Testis (tissue), 2 donors: ENCODE measurements at regions not wholly inside any gene's neighbourhood (a gene's known extent, or its start where the extent isn't known, plus 50 kb on each side); places are given as distances from the start of the nearest gene placed in this dataset.
"Not testable (repeated sequence)": the region's sequence is repeated elsewhere in the genome, so short reads cannot be mapped to it uniquely, and the experiment has no call there.

ENCODE experiments used
- DNase-seq: peaks from one replicate; pipeline ENCODE4 v3.0.0-alpha.2; 2019
- H3K27ac ChIP-seq, 2 donors: fragments of 200-600 bp; sonication (generic); one replicate each; pipeline ENCODE4 v1.5.1; 2019
- H3K27me3 ChIP-seq: fragments of 200-600 bp; sonication (generic); one replicate; pipeline ENCODE4 v1.5.1; 2019
- H3K36me3 ChIP-seq: fragments of 200-600 bp; sonication (generic); one replicate; pipeline ENCODE4 v1.5.1; 2017; ENCODE audit warnings: low read depth; ENCODE audit errors: missing control alignments
- H3K4me1 ChIP-seq: fragments of 200-600 bp; sonication (generic); one replicate; pipeline ENCODE4 v1.5.1; 2019
- H3K4me3 ChIP-seq, 2 donors: fragments of 200-600 bp; sonication (generic); one replicate each; pipeline ENCODE4 v1.5.1; 2017 to 2019
- H3K9me3 ChIP-seq: fragments of 200-600 bp; sonication (generic); one replicate; pipeline ENCODE4 v1.5.1; 2017
- POLR2A ChIP-seq: fragments of 450-650 bp; IDR thresholded peaks from one replicate; pipeline ENCODE4 v1.6.1; 2017; ENCODE audit warnings: antibody characterized with exemption, mild to moderate bottlenecking, moderate library complexity
- WGBS, 2 donors: methylation state at CpG; one replicate each; pipeline ENCODE4 v1.1.5; 2018; 5-methylcytosine and 5-hydroxymethylcytosine counted together
- intact Hi-C: fragments of 100-400 bp; cut with DNase I; formaldehyde crosslinking; loops from one replicate; pipeline ENCODE4 v1.15.1; 2023; ENCODE audit warnings: low total_unique reads
- TF ChIP-seq, protein P1 (sequence below), 3 experiments: fragments of 450-650 bp in 2 of 3; fragments of 200-600 bp in 1 of 3; sonication (generic) in 1 of 3; IDR thresholded peaks; one replicate each; pipeline ENCODE4 v1.5.1; 2016 to 2019; ENCODE audit warnings: antibody characterized with exemption in 3 of 3, mild to moderate bottlenecking in 2 of 3, moderate library complexity in 1 of 3

DNA sequence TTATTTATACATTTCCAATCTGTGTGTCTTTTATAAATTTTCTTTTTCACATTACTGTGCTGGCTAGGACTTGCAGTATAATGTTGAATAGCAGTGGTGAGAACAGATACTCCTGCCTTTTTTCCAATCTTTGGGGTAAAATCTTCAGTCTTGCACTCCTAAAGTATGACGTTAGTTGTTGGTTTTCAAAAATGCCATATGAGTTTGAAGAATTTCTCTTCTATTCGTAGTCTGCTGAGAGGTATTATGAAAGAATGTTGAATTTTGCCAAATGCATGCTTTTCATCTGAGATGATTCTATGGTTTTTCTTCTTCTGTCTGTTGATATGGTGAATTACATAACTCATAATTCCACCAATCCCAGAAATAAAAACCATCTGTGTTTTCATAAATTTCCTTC is 335.3 kb upstream of the CHST9 start:
- Histone ChIP-seq H3K9me3 (no peaks in the 10 kb centered on the region), H3K27ac (no peak overlapping the region), H3K4me1 (no peaks in the 10 kb centered on the region), H3K36me3 (no peaks in the 10 kb centered on the region), H3K27me3 (no peaks in the 10 kb centered on the region), H3K4me3 (no peak overlapping the region)
- DNase-seq, result no peak
- WGBS, 2 donors, result 79 to 88% methylated on average over 2 of the region's 2 CpGs
- TF ChIP-seq, protein P1, sequence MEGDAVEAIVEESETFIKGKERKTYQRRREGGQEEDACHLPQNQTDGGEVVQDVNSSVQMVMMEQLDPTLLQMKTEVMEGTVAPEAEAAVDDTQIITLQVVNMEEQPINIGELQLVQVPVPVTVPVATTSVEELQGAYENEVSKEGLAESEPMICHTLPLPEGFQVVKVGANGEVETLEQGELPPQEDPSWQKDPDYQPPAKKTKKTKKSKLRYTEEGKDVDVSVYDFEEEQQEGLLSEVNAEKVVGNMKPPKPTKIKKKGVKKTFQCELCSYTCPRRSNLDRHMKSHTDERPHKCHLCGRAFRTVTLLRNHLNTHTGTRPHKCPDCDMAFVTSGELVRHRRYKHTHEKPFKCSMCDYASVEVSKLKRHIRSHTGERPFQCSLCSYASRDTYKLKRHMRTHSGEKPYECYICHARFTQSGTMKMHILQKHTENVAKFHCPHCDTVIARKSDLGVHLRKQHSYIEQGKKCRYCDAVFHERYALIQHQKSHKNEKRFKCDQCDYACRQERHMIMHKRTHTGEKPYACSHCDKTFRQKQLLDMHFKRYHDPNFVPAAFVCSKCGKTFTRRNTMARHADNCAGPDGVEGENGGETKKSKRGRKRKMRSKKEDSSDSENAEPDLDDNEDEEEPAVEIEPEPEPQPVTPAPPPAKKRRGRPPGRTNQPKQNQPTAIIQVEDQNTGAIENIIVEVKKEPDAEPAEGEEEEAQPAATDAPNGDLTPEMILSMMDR (IDR thresholded peaks at IDR 0.05), result no peak
- no peak for TF ChIP-seq POLR2A
- intact Hi-C loops, result no loop called here

DNA sequence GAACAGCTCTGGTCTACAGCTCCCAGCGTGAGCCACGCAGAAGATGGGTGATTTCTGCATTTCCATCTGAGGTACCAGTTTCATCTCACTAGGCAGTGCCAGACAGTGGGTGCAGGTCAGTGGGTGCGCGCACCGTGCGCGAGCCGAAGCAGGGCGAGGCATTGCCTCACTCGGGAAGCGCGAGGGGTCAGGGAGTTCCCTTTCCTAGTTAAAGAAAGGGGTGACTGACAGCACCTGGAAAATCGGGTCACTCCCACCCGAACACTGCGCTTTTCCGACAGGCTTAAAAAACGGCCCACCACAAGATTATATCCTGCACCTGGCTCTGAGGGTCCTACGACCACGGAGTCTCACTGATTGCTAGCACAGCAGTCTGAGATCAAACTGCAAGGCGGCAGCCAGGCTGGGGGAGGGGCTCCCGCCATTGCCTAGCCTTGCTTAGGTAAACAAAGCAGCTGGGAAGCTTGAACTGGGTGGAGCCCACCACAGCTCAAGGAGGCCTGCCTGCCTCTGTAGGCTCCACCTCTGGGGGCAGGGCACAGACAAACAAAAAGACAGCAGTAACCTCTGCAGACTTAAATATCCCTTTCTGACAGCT is 325.0 kb upstream of the CHST9 start:
- H3K36me3 ChIP-seq, DNase-seq, H3K4me3 ChIP-seq, H3K9me3 ChIP-seq, intact Hi-C loops, H3K27ac ChIP-seq, H3K4me1 ChIP-seq, H3K27me3 ChIP-seq: not testable (repeated sequence)
- 73 to 81% methylated on average over 12 to 21 of the region's 21 CpGs for WGBS, 2 donors

DNA sequence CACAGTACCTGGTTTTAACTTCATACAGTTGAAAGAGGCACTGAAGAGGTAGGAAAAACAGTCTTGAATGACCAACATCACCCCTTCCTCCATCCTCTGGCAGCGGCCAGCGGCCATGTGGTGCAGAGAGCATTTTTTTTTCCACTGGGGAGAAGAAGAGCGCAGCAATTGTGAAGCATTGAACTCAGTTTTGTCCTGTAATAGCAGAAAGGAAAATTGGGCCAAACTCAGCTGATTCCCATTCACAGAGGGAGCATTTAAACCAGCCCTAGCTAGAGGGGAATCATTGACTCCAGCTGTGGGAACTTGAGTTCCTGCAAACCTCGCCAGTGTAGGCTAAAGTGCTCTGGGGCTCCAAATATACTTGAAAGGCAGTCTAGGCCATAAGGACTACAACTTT is 316.6 kb upstream of the CHST9 start:
- H3K4me1 ChIP-seq, result no peaks in the 10 kb centered on the region
- no peak for TF ChIP-seq POLR2A
- TF ChIP-seq, protein P1 (IDR thresholded peaks at IDR 0.05), result no peak
- H3K27ac ChIP-seq, result no peak overlapping the region
- intact Hi-C loops, result no loop called here
- H3K9me3 ChIP-seq, result no peaks in the 10 kb centered on the region
- H3K27me3 ChIP-seq, result no peaks in the 10 kb centered on the region
- DNase-seq, result no peak
- H3K36me3 ChIP-seq, result no peaks in the 10 kb centered on the region
- 88 to 92% methylated on average over 4 of the region's 4 CpGs for WGBS, 2 donors
- no peak overlapping the region for H3K4me3 ChIP-seq

DNA sequence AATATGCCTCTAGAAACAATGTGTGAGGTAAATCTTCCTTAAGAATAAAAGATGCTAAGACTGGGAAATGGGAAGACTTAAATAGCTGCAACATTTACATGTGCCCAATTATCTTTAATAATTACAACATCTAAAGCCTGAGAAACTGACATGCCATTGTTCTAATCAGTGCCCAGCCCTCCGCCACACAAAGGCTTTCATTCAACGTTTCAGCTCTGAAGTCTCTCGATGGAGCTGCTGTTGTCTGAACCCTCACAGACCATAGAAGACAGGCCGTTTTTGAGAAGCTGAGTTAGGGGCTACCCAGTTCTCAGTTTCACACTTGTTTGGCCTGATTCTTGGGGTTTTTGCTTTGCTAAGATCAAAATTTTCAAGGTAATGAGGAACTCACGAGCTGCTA is 315.4 kb upstream of the CHST9 start:
- Histone ChIP-seq H3K27ac (no peak overlapping the region), H3K4me3 (no peak overlapping the region), H3K36me3 (no peaks in the 10 kb centered on the region), H3K4me1 (no peaks in the 10 kb centered on the region), H3K9me3 (no peaks in the 10 kb centered on the region), H3K27me3 (no peaks in the 10 kb centered on the region)
- 70 to 75% methylated on average over 5 of the region's 5 CpGs for WGBS, 2 donors
- DNase-seq, result no peak
- intact Hi-C loops, result no loop called here
- no peak for TF ChIP-seq POLR2A
- TF ChIP-seq, protein P1 (IDR thresholded peaks at IDR 0.05), result no peak

DNA sequence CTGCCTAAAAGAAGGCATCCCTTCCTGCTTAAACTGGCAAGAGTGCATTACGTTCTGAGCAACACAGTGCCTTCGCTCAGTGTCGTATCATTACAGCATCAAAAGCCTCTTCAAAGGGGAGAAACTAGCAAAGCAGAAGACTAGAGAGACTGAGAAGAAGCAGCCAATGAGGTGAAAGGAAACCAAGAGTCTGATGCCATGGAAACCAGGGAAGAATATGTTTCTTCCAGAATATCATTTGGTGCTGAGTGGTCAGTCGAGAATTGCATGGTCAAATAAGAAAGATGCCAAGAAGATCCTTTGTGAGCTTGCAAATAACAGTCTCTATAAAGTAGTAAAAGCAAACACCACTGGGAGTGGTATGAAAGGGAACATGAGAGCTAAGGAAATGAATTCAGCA is 312.1 kb upstream of the CHST9 start:
- intact Hi-C loops, result no loop called here
- TF ChIP-seq POLR2A, result no peak
- TF ChIP-seq, protein P1 (IDR thresholded peaks at IDR 0.05), result no peak
- H3K36me3 ChIP-seq, result no peaks in the 10 kb centered on the region
- no peaks in the 10 kb centered on the region for H3K27me3 ChIP-seq
- no peak for DNase-seq
- 87 to 93% methylated on average over 4 of the region's 4 CpGs for WGBS, 2 donors
- H3K9me3 ChIP-seq, result no peaks in the 10 kb centered on the region
- H3K4me3 ChIP-seq, result no peak overlapping the region
- H3K4me1 ChIP-seq, result no peaks in the 10 kb centered on the region
- H3K27ac ChIP-seq, result no peak overlapping the region
